H1 (cell line): ENCODE measurements at regions not wholly inside any gene's neighbourhood (a gene's known extent, or its start where the extent isn't known, plus 50 kb on each side); places are given as distances from the start of the nearest gene placed in this dataset.

Experiments
- CTCF ChIA-PET: fragments of 300-600 bp; sonication (Branson Sonifier 250); formaldehyde crosslinking; loops from one replicate; lab custom pipeline; 2021; ENCODE audit not compliant: partially characterized antibody; lab: Charles Lee
- POLR2A ChIA-PET: fragments of 300-600 bp; sonication (Branson Sonifier 250); formaldehyde crosslinking; loops from one replicate; lab custom pipeline; 2021; ENCODE audit warnings: inconsistent platforms; ENCODE audit not compliant: partially characterized antibody; lab: Charles Lee
- DNase-seq, 2 experiments: peaks; one replicate each; pipeline versions ENCODE4 v3.0.0 to v3.0.0-alpha.2; 2010 to 2022; ENCODE audit warnings: low spot score in 2 of 2, low read depth in 1 of 2, mixed read lengths in 1 of 2
- FAIRE-seq: peaks from 2 replicates; lab custom pipeline; 2011; peaks lifted over from hg19 to GRCh38; lab: Jason Lieb, UNC
- H2AFZ ChIP-seq: 2 replicates; pipeline ENCODE4 v1.8.1; 2012; ENCODE audit warnings: low read length, inconsistent platforms
- H2AK5ac ChIP-seq: 2 replicates; pipeline ENCODE4 v1.6.1; 2013; ENCODE audit warnings: low read depth, low read length
- H2BK120ac ChIP-seq: replicated peaks from 2 replicates; pipeline ENCODE3; 2013; ENCODE audit warnings: low read depth, low read length, inconsistent platforms
- H2BK12ac ChIP-seq: 2 replicates; pipeline ENCODE4 v1.6.1; 2013; ENCODE audit warnings: low read depth, low read length
- H2BK15ac ChIP-seq: 2 replicates; pipeline ENCODE4 v1.6.1; 2013; ENCODE audit warnings: low read length
- H2BK20ac ChIP-seq: 2 replicates; pipeline ENCODE4 v1.6.1; 2013; ENCODE audit warnings: low read length
- H2BK5ac ChIP-seq: 2 replicates; pipeline ENCODE4 v1.6.1; 2013; ENCODE audit warnings: low read depth, low read length
- H3K14ac ChIP-seq: 2 replicates; pipeline ENCODE4 v1.6.1; 2013; ENCODE audit warnings: inconsistent platforms; ENCODE audit not compliant: insufficient read length
- H3K18ac ChIP-seq: 2 replicates; pipeline ENCODE4 v1.6.1; 2013; ENCODE audit warnings: low read length; ENCODE audit errors: extremely low read depth
- H3K23ac ChIP-seq: 2 replicates; pipeline ENCODE4 v1.6.1; 2013; ENCODE audit warnings: inconsistent platforms; ENCODE audit not compliant: insufficient read length
- H3K23me2 ChIP-seq: 2 replicates; pipeline ENCODE4 v1.6.1; 2013; ENCODE audit warnings: low read depth, low read length
- H3K27ac ChIP-seq: 2 replicates; pipeline ENCODE4 v1.6.1; 2011; ENCODE audit warnings: low read depth, low read length, inconsistent platforms
- H3K27me3 ChIP-seq, 4 experiments: replicated peaks in 1 of 4; 1 replicate in 1 of 4; 2 replicates in 3 of 4; pipeline versions ENCODE4 v1.6.1 to v1.8.1; 2011 to 2013; ENCODE audit warnings: low read length in 3 of 4, mild to moderate bottlenecking in 3 of 4, inconsistent platforms in 2 of 4, mixed read lengths in 2 of 4, moderate library complexity in 1 of 4; ENCODE audit not compliant: control insufficient read depth in 3 of 4, insufficient read depth in 3 of 4; ENCODE audit errors: extremely low read depth in 1 of 4
- H3K36me3 ChIP-seq, 4 experiments: 2 replicates each; pipeline versions ENCODE4 v1.6.1 to v1.8.1; 2011 to 2013; ENCODE audit warnings: mild to moderate bottlenecking in 4 of 4, low read length in 3 of 4, moderate library complexity in 2 of 4, control low read depth in 1 of 4, inconsistent platforms in 1 of 4; ENCODE audit not compliant: insufficient read depth in 4 of 4, control insufficient read depth in 2 of 4
- H3K4ac ChIP-seq: replicated peaks from 2 replicates; pipeline ENCODE3; 2013; ENCODE audit warnings: low read length, low read depth, mixed read lengths, inconsistent platforms; ENCODE audit not compliant: insufficient read length
- H3K4me1 ChIP-seq, 4 experiments: replicated peaks in 1 of 4; 1 replicate in 1 of 4; 2 replicates in 3 of 4; pipeline versions ENCODE4 v1.6.1 to v1.8.1; 2011 to 2013; ENCODE audit warnings: low read length in 3 of 4, inconsistent platforms in 2 of 4, mixed read lengths in 1 of 4; ENCODE audit not compliant: insufficient read depth in 4 of 4, control insufficient read depth in 3 of 4
- H3K4me2 ChIP-seq, 2 experiments: 2 replicates each; pipeline versions ENCODE4 v1.6.1 to v1.8.1; 2011 to 2013; ENCODE audit warnings: low read depth in 2 of 2, low read length in 2 of 2, control low read depth in 1 of 2, inconsistent platforms in 1 of 2, mild to moderate bottlenecking in 1 of 2; ENCODE audit not compliant: insufficient read depth in 1 of 2
- H3K4me3 ChIP-seq, 4 experiments: fragments of 200-600, 300-600 bp in 1 of 4; sonication (generic), shearing (Covaris generic), sonication (Bioruptor Twin) in 1 of 4; 2 replicates each; pipeline versions ENCODE4 v1.5.1 to v1.8.1; 2011 to 2016; ENCODE audit warnings: low read length in 4 of 4, low read depth in 3 of 4, control low read depth in 2 of 4, inconsistent platforms in 2 of 4, mild to moderate bottlenecking in 2 of 4, mixed read lengths in 1 of 4, moderate library complexity in 1 of 4; ENCODE audit not compliant: insufficient read depth in 2 of 4; ENCODE audit errors: extremely low read depth in 1 of 4
- H3K56ac ChIP-seq: replicated peaks from 2 replicates; pipeline ENCODE3; 2013; ENCODE audit warnings: low read depth, mild to moderate bottlenecking, mixed read lengths, low read length, inconsistent platforms; ENCODE audit not compliant: insufficient read length
- H3K79me1 ChIP-seq: 2 replicates; pipeline ENCODE4 v1.6.1; 2013; ENCODE audit warnings: low read depth, low read length, control low read depth
- H3K79me2 ChIP-seq, 2 experiments: 2 replicates each; pipeline versions ENCODE4 v1.6.1 to v1.8.1; 2012 to 2013; ENCODE audit warnings: low read length in 2 of 2, mild to moderate bottlenecking in 2 of 2, inconsistent platforms in 1 of 2; ENCODE audit not compliant: insufficient read depth in 2 of 2, control insufficient read depth in 1 of 2
- H3K9ac ChIP-seq, 4 experiments: replicated peaks in 1 of 4; 1 replicate in 1 of 4; 2 replicates in 3 of 4; pipeline versions ENCODE4 v1.6.1 to v1.8.1; 2011 to 2013; ENCODE audit warnings: low read depth in 3 of 4, low read length in 3 of 4, control low read depth in 2 of 4, mild to moderate bottlenecking in 2 of 4, moderate library complexity in 2 of 4, inconsistent platforms in 1 of 4; ENCODE audit errors: extremely low read depth in 1 of 4
- H3K9me3 ChIP-seq, 2 experiments: 2 replicates each; pipeline versions ENCODE4 v1.6.1 to v1.8.1; 2012 to 2013; ENCODE audit warnings: mild to moderate bottlenecking in 2 of 2, moderate library complexity in 2 of 2, control low read depth in 1 of 2, inconsistent platforms in 1 of 2, low read depth in 1 of 2, low read length in 1 of 2, mixed read lengths in 1 of 2; ENCODE audit not compliant: insufficient read depth in 2 of 2
- H4K20me1 ChIP-seq, 2 experiments: replicated peaks in 1 of 2; 2 replicates each; pipeline versions ENCODE3 to v1.8.1; 2011 to 2013; ENCODE audit warnings: inconsistent platforms in 2 of 2, low read length in 2 of 2, mild to moderate bottlenecking in 1 of 2; ENCODE audit not compliant: insufficient read depth in 2 of 2, control insufficient read depth in 1 of 2
- H4K5ac ChIP-seq: 2 replicates; pipeline ENCODE4 v1.6.1; 2013; ENCODE audit warnings: low read length, low read depth, mixed read lengths, inconsistent platforms; ENCODE audit not compliant: insufficient read length
- H4K8ac ChIP-seq: 2 replicates; pipeline ENCODE4 v1.8.0; 2013; ENCODE audit warnings: mild to moderate bottlenecking, moderate library complexity, low read length, inconsistent platforms; ENCODE audit not compliant: insufficient read depth; ENCODE audit errors: extremely low read depth
- H4K91ac ChIP-seq: replicated peaks from 2 replicates; pipeline ENCODE3; 2013; ENCODE audit warnings: low read length, mixed read lengths, inconsistent platforms; ENCODE audit not compliant: insufficient read length
- CHD1 ChIP-seq: IDR thresholded peaks from 2 replicates; pipeline ENCODE4 v1.6.1; 2012; ENCODE audit warnings: low read depth, low read length, improper control_type of control experiment
- KDM4A ChIP-seq: IDR thresholded peaks from one replicate; pipeline ENCODE4 v1.7.1; 2012; ENCODE audit warnings: low read depth, mild to moderate bottlenecking, moderate library complexity, low read length, inconsistent platforms; ENCODE audit not compliant: severe bottlenecking
- MAFK ChIP-seq: IDR thresholded peaks from 2 replicates; pipeline ENCODE4 v1.6.1; 2012; ENCODE audit warnings: low read depth, mild to moderate bottlenecking, improper control_type of control experiment, low read length
- SIN3A ChIP-seq, 2 experiments: IDR thresholded peaks in 1 of 2; conservative IDR thresholded peaks in 1 of 2; 2 replicates each; pipeline ENCODE4 v1.6.1; 2011 to 2012; ENCODE audit warnings: low read length in 2 of 2, improper control_type of control experiment in 1 of 2, low read depth in 1 of 2, mild to moderate bottlenecking in 1 of 2
- SIRT6 ChIP-seq: IDR thresholded peaks from one replicate; pipeline ENCODE4 v1.7.1; 2012; ENCODE audit warnings: low read length, inconsistent platforms
- SP1 ChIP-seq: IDR thresholded peaks from 2 replicates; pipeline ENCODE4 v1.6.1; 2011; ENCODE audit warnings: low read depth, low read length
- TEAD4 ChIP-seq: IDR thresholded peaks from 2 replicates; pipeline ENCODE4 v1.6.1; 2012; ENCODE audit warnings: low read depth, low read length, inconsistent platforms, mixed read lengths
- ZNF274 ChIP-seq: IDR thresholded peaks from 2 replicates; pipeline ENCODE4 v1.7.0; 2012; ENCODE audit warnings: low read length, borderline replicate concordance; ENCODE audit errors: extremely low read depth
- WGBS, 2 experiments: shearing (Covaris generic) in 1 of 2; methylation state at CpG; one replicate each; pipeline versions ENCODE4 v1.1.6 to v1.1.7; 2013 to 2015; ENCODE audit warnings: low lambda C conversion rate in 2 of 2, mixed read lengths in 2 of 2, inconsistent platforms in 1 of 2, low coverage in 1 of 2, missing lambda C conversion rate in 1 of 2; ENCODE audit not compliant: insufficient replicate concordance in 2 of 2, insufficient coverage in 1 of 2, insufficient read length in 1 of 2; ENCODE audit errors: extremely low coverage in 1 of 2, missing lambda C conversion rate in 1 of 2; 5-methylcytosine and 5-hydroxymethylcytosine counted together
- TF ChIP-seq, protein P1 (sequence below): IDR thresholded peaks from 2 replicates; pipeline ENCODE4 v1.6.1; 2012; ENCODE audit warnings: inconsistent platforms
- TF ChIP-seq, protein P2 (sequence below): IDR thresholded peaks from 2 replicates; pipeline ENCODE4 v1.6.1; 2011; ENCODE audit warnings: low read length, improper control_type of control experiment
- TF ChIP-seq, protein P3 (sequence below), 3 experiments: IDR thresholded peaks; 1 replicate in 2 of 3; 2 replicates in 1 of 3; pipeline versions ENCODE4 v1.5.1 to v1.6.1; 2011; ENCODE audit warnings: low read length in 3 of 3, mild to moderate bottlenecking in 3 of 3, inconsistent platforms in 2 of 3, low read depth in 1 of 3, moderate library complexity in 1 of 3; ENCODE audit not compliant: insufficient read depth in 1 of 3; ENCODE audit errors: control extremely low read depth in 1 of 3

DNA sequence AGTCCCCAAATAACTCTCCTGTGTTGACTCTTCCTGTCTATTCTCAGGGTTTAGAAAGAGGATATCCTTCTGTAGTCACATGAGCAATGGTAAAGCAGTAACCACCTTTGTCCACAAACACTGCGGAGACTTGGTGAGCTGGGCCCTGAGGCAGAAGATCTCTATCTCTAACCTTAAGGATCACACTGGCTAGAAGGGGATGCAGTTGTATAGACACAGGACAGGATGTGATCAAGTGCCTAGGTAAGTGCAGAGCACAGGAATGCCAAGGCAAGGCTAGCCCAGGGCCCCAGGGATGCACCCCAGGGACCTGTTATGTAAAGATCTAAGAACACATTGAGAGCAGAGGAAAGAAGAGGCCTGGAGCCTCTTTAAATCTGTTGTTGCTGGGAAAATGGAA lies 610.5 kb downstream of the IRX1 start:
- Histone ChIP-seq H3K14ac (no peak overlapping the region), H4K8ac (no peak overlapping the region), H2BK20ac (no peak overlapping the region; the same call in 1 of the 2 replicates), H3K9me3 (no peaks in the 10 kb centered on the region), H2BK5ac (no peak overlapping the region; the same call in 1 of the 2 replicates), H3K27me3 (no peaks in the 10 kb centered on the region), H3K23ac (no peak overlapping the region), H2BK12ac (no peak overlapping the region), H3K4ac (no peak overlapping the region), H3K4me3 (no peak overlapping the region), H3K23me2 (no peaks in the 10 kb centered on the region; the same call in 1 of the 2 replicates), H2BK15ac (no peak overlapping the region), H3K79me2 (no peaks in the 10 kb centered on the region), H2AFZ (no peak overlapping the region), H2BK120ac (no peak overlapping the region)
- WGBS, 2 experiments: 82% methylated on average over 1 of the region's 1 CpG; no CpG with 5 or more reads in 1 of the 2 experiments
- ChIA-PET POLR2A (no interaction called here), CTCF (interaction anchor here (1.0 to 1.2 kb wide), 3 partner anchors 30 to 89 kb away, joined by 3 read pairs; no protein-coding TSS in a partner anchor)
- DNase-seq: no peak
- no peak for FAIRE-seq
- TF ChIP-seq, protein P1, sequence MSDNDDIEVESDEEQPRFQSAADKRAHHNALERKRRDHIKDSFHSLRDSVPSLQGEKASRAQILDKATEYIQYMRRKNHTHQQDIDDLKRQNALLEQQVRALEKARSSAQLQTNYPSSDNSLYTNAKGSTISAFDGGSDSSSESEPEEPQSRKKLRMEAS: no peak
- TF ChIP-seq MAFK: no peak
- TF ChIP-seq, protein P2, sequence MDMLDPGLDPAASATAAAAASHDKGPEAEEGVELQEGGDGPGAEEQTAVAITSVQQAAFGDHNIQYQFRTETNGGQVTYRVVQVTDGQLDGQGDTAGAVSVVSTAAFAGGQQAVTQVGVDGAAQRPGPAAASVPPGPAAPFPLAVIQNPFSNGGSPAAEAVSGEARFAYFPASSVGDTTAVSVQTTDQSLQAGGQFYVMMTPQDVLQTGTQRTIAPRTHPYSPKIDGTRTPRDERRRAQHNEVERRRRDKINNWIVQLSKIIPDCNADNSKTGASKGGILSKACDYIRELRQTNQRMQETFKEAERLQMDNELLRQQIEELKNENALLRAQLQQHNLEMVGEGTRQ: no peak
- TF ChIP-seq, protein P3, sequence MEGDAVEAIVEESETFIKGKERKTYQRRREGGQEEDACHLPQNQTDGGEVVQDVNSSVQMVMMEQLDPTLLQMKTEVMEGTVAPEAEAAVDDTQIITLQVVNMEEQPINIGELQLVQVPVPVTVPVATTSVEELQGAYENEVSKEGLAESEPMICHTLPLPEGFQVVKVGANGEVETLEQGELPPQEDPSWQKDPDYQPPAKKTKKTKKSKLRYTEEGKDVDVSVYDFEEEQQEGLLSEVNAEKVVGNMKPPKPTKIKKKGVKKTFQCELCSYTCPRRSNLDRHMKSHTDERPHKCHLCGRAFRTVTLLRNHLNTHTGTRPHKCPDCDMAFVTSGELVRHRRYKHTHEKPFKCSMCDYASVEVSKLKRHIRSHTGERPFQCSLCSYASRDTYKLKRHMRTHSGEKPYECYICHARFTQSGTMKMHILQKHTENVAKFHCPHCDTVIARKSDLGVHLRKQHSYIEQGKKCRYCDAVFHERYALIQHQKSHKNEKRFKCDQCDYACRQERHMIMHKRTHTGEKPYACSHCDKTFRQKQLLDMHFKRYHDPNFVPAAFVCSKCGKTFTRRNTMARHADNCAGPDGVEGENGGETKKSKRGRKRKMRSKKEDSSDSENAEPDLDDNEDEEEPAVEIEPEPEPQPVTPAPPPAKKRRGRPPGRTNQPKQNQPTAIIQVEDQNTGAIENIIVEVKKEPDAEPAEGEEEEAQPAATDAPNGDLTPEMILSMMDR (IDR thresholded peaks at IDR 0.05; ENCODE audit: control extremely low read depth in 1 of 3, insufficient read depth in 1 of 3, low read depth in 1 of 3, low read length in 3 of 3): no peak
- TF ChIP-seq KDM4A: no peak
- TF ChIP-seq ZNF274: no peak
- no peak for TF ChIP-seq SP1
- no peak for TF ChIP-seq CHD1
- no peak for TF ChIP-seq TEAD4
- TF ChIP-seq SIN3A (conservative IDR thresholded peaks at IDR 0.05 in 1 of 2, IDR thresholded peaks at IDR 0.05 in 1 of 2; ENCODE audit: low read depth in 1 of 2, low read length in 2 of 2): no peak
- TF ChIP-seq SIRT6: no peak
- TF ChIP-seq, all 59 proteins: peak for 0
- H3K79me1 ChIP-seq: no peaks in the 10 kb centered on the region
- H3K4me1 ChIP-seq: peaks cover 3 to 19% (median 13%) of the 10 kb centered on the region in 4 experiments; a peak in 6 of 7 replicates
- no peaks in the 10 kb centered on the region for H4K20me1 ChIP-seq
- H3K56ac ChIP-seq: no peak overlapping the region
- no peak overlapping the region for H2AK5ac ChIP-seq
- H4K5ac ChIP-seq: no peak overlapping the region
- H3K18ac ChIP-seq: no peak overlapping the region
- peak overlapping the region in 1 of 2 experiments; percentile 36; a peak in 2 of 4 replicates for H3K4me2 ChIP-seq
- no peak overlapping the region for H4K91ac ChIP-seq
- H3K36me3 ChIP-seq: no peaks in the 10 kb centered on the region
- H3K27ac ChIP-seq: no peak overlapping the region
- no peak overlapping the region for H3K9ac ChIP-seq
